Mucosa of rectum (tissue), 2 donors: ENCODE measurements at regions not wholly inside any gene's neighbourhood (a gene's known extent, or its start where the extent isn't known, plus 50 kb on each side); places are given as distances from the start of the nearest gene placed in this dataset.
A peak's percentile ranks its signal among the peaks of the same experiment; 100 is the strongest.

Experiments
- H3K27ac ChIP-seq, 2 donors: one replicate each; pipeline ENCODE4 v1.7.0; 2013; ENCODE audit warnings: inconsistent platforms in 2 of 2, low read depth in 2 of 2, low read length in 2 of 2
- H3K27me3 ChIP-seq, 2 donors: one replicate each; pipeline ENCODE4 v1.7.0; 2013; ENCODE audit warnings: low read length in 2 of 2; ENCODE audit not compliant: control insufficient read depth in 2 of 2, insufficient read depth in 2 of 2
- H3K36me3 ChIP-seq, 2 donors: one replicate each; pipeline ENCODE4 v1.7.0; 2013; ENCODE audit warnings: low read length in 2 of 2; ENCODE audit not compliant: control insufficient read depth in 2 of 2, insufficient read depth in 2 of 2
- H3K4me1 ChIP-seq, 2 donors: one replicate each; pipeline ENCODE4 v1.7.0; 2013; ENCODE audit warnings: low read length in 2 of 2, mild to moderate bottlenecking in 1 of 2; ENCODE audit not compliant: control insufficient read depth in 2 of 2, insufficient read depth in 2 of 2
- H3K4me3 ChIP-seq, 2 donors: one replicate each; pipeline ENCODE4 v1.7.0; 2013; ENCODE audit warnings: low read length in 2 of 2
- H3K9ac ChIP-seq, 2 donors: one replicate each; pipeline ENCODE4 v1.7.0; 2013; ENCODE audit warnings: low read length in 2 of 2, low read depth in 1 of 2, mild to moderate bottlenecking in 1 of 2
- H3K9me3 ChIP-seq, 2 donors: one replicate each; pipeline ENCODE4 v1.7.0; 2013; ENCODE audit warnings: low read length in 2 of 2; ENCODE audit not compliant: control insufficient read depth in 2 of 2
- donor health status: healthy.
- donor health status: Normal muscosa, but diverticular disease.

DNA sequence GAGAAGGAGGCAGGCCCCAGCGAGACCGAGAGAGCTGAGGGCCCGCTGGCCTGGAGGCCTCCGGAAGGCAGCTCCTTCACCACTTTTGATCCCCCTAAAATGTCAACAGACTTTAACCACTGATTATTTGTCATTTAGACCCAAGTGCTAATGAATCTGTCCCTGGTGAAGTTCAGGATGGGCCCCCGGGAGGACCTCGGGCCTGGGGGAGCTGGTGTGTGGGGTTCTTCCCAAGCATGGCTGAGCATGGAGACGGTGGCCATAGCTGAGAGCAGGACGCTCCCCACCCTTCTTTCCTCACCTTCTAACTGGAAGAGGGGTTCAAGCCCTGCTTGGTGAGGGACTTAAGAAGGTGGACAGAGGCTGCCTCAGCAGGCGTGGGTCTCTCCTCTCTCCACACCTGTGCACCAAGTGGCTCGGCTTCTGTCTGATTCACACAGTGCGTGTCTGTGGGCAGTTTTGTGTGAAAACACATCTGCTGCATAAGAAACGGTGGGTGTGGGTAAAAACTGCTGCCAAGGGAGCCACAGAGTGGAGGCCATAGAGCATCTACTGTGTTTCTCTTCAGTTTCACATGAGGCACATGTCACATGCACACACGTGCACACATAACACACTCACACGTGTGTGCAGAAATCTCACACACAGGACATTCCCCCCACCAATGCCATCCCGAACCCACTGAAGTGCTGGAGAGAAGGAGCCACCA is 53.5 kb upstream of the VIPR2 start:
- H3K4me3 ChIP-seq = no peak overlapping the region
- H3K27me3 ChIP-seq = no peaks in the 10 kb centered on the region
- peaks cover 0 to 2% of the 10 kb centered on the region in 2 donors for H3K4me1 ChIP-seq
- H3K9me3 ChIP-seq = no peaks in the 10 kb centered on the region
- no peaks in the 10 kb centered on the region for H3K36me3 ChIP-seq
- peak overlapping the region in 1 of 2 donors; percentile 17 for H3K27ac ChIP-seq
- H3K9ac ChIP-seq = no peak overlapping the region

DNA sequence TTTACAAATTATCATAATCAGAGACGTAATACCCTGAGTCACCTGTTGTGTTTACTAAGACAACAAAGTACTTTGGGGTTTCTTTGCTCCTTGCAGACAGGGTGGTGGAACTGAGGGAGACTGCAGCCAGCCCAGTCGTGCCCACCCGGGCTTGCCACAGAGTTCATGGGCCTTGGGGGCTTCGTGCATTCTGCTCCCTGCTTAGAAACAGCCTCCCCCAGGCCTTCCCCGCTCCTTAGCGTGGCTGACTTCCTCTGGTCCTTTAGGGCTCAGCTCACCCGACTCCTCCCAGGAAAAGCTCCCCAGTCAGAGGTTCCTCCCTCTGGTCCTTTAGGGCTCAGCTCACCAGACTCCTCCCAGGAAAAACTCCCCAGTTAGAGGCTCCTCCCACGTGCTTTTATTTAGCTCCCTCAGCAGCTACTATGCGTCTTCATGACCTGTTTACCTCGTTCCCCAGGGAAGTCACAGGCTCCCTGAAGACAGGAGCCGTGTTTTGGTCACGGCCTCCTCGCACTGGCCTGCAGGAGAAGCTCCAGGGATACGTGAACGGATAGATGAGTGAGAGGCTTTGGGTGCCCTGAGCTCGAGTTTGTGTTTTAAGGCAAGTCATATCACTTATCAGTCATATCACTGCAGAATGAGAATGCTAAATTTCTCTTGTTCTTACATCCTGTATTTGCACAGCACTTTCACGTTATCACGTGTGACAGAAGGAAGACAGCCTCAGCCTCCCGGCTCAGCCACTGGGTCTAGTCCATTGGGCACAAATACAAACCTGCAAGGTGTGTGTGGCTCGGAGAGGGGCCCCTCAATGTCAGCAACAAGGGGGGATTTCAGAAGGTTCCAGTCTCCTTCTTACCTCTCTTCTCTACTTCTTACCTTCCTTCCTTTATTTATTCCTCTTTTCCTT is 52.7 kb upstream of the VIPR2 start:
- no peaks in the 10 kb centered on the region for H3K36me3 ChIP-seq

DNA sequence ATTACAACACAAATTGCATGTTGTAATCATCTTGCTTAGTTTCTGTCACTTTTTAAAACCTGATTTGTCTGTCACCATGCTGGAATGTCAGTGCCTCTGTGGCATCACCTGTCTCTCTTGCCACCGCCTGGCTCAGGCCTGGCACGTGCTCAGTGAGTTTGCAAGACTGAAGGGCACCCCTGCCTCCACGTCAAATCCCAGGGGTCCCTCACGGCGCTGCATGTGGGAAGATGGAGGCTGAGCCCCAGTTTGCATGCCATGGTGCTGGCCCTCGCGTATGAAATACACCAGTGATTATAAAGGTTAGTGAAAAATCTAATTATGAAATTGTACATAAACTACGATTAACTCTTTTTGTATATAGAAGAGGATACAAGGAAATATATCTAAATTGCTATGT is 51.9 kb upstream of the VIPR2 start:
- Histone ChIP-seq H3K27ac (peak overlapping the region in 1 of 2 donors; percentile 48), H3K9ac (no peak overlapping the region)

More for the DNA sequence above, 52.7 kb upstream of the VIPR2 start:
- H3K4me3 ChIP-seq = peak overlapping the region; percentile 15 to 26
- peaks cover 0 to 2% of the 10 kb centered on the region in 2 donors for H3K4me1 ChIP-seq
- H3K27me3 ChIP-seq = no peaks in the 10 kb centered on the region
- H3K9me3 ChIP-seq = no peaks in the 10 kb centered on the region
- H3K27ac ChIP-seq = peak overlapping the region in 1 of 2 donors; percentile 32
- no peak overlapping the region for H3K9ac ChIP-seq

GRCh38 chr7:159195946-159196345 is 51.3 kb upstream of the VIPR2 start:
- H3K4me3 ChIP-seq = no peak overlapping the region
- H3K27ac ChIP-seq = peak overlapping the region in 1 of 2 donors; percentile 56
- no peak overlapping the region for H3K9ac ChIP-seq
- peaks cover 0 to 2% of the 10 kb centered on the region in 2 donors for H3K4me1 ChIP-seq
- no peaks in the 10 kb centered on the region for H3K27me3 ChIP-seq
- H3K36me3 ChIP-seq = no peaks in the 10 kb centered on the region
- no peaks in the 10 kb centered on the region for H3K9me3 ChIP-seq

More for the DNA sequence above, 51.9 kb upstream of the VIPR2 start:
- H3K4me3 ChIP-seq = no peak overlapping the region
- no peaks in the 10 kb centered on the region for H3K36me3 ChIP-seq
- H3K9me3 ChIP-seq = no peaks in the 10 kb centered on the region
- H3K27me3 ChIP-seq = no peaks in the 10 kb centered on the region
- peaks cover 0 to 2% of the 10 kb centered on the region in 2 donors for H3K4me1 ChIP-seq
